Stimulated activated CD4-positive, alpha-beta T cell treated with anti-CD3 and anti-CD28 coated beads, Interleukin-15, amount 100 ng/mL, for 48 hours (primary cell): ENCODE measurements at regions not wholly inside any gene's neighbourhood (a gene's known extent, or its start where the extent isn't known, plus 50 kb on each side); places are given as distances from the start of the nearest gene placed in this dataset.

Source experiments
- DNase-seq, 2 donors: peaks; one replicate each; pipeline ENCODE4 v3.0.0-alpha.2; 2020; ENCODE audit warnings: low read depth in 2 of 2

DNA sequence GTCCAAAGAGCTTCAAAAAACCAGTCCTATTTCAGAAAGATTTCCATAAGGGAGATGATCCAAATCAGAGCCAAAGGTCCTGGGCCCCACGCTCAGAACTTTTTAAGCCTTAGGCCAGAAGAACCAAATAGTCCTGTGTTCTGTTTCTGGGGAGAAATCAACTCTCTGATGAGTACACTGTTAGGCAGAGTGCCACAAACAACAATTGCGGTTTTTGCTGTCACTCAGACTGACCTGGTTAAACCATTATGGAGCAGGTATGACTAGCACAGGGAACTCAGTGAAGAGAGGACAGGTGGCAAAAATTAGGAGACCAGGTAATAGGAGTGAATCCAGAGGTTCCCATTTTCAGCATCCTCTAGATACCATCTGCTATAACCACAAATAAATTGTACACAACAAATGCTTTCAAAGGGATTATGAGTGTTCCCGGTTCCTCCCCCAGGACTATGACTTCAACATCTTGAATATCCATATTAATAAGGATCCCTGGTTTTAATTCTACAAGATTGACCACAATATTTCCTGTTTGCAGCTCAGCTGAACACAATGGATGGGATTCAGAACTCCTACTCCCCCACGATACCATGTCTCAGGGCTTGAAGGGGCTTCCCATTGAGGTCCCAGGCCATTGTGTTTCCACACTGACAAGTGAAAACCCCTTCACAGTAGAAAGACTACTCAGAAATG is 52.1 kb upstream of the FREM1 start:
- no peak for DNase-seq

GRCh38 chr9:14961372-14962068 is 51.3 kb upstream of the FREM1 start:
- DNase-seq, result no peak

DNA sequence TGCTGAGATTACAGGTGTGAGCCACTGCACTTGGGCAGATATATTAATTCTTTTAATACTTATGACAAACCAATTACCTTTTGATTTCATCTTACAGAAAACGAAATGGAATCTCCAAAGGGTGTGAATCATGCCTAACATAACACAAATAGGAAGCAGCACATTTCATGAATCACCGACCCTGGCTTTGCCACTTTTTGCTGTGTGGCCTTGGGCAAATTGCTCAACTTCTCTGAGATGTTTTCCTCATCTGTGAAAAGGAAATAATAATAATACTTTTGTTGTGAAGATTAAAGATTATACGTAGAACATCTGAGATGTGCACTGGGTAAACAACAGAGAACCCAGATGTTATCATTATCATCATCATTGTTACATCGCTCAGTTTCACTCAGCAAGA is 50.7 kb upstream of the FREM1 start:
- DNase-seq, result no peak
